ENCODE measurements at regions not wholly inside any gene's neighbourhood (a gene's known extent, or its start where the extent isn't known, plus 50 kb on each side); places are given as distances from the start of the nearest gene placed in this dataset.

- no peaks in the 10 kb centered on the region for H3F3A ChIP-seq (replicated peaks; ENCODE audit: insufficient read depth)
- H3K9me3 ChIP-seq, result no peaks in the 10 kb centered on the region
- H3K36me3 ChIP-seq (replicated peaks in 1 of 2; ENCODE audit: control insufficient read depth in 1 of 2, insufficient read depth in 2 of 2, low read length in 1 of 2), result no peaks in the 10 kb centered on the region
- H3K27ac ChIP-seq (ENCODE audit: low read depth in 2 of 2, low read length in 1 of 2), result no peak overlapping the region
- TF ChIP-seq PBX3 (IDR thresholded peaks at IDR 0.05), result no peak
- no peaks in the 10 kb centered on the region for H3K79me2 ChIP-seq (ENCODE audit: insufficient read depth)
- H3K4me2 ChIP-seq, result no peak overlapping the region
- H3K9me2 ChIP-seq, result no peaks in the 10 kb centered on the region
- no peaks in the 10 kb centered on the region for H3K27me3 ChIP-seq (ENCODE audit: insufficient read depth)
- ChIA-PET POLR2A (no interaction called here), CTCF (no interaction called here)
- no peak overlapping the region for H2AFZ ChIP-seq (ENCODE audit: low read depth)
- no peak overlapping the region for H3K4me3 ChIP-seq (ENCODE audit: low read depth in 2 of 2, low read length in 1 of 2)
- no peak overlapping the region for H3K9ac ChIP-seq
- DNase-seq, result no peak
- WGBS (ENCODE audit: low lambda C conversion rate), result 9% methylated on average over 5 of the region's 5 CpGs
- no peaks in the 10 kb centered on the region for H4K20me1 ChIP-seq (ENCODE audit: insufficient read depth)
- no peaks in the 10 kb centered on the region for H3K4me1 ChIP-seq (ENCODE audit: control insufficient read depth in 1 of 2, insufficient read depth in 2 of 2, low read depth in 1 of 2, low read length in 1 of 2)
Observed at GRCh38 chr18:1840878-1841277, 730.4 kb downstream of the METTL4 start.

- Histone ChIP-seq H3K4me2 (no peak overlapping the region), H3K27ac (ENCODE audit: low read depth in 2 of 2, low read length in 1 of 2) (no peak overlapping the region), H3K9me2 (no peaks in the 10 kb centered on the region), H3K79me2 (ENCODE audit: insufficient read depth) (no peaks in the 10 kb centered on the region), H2AFZ (ENCODE audit: low read depth) (no peak overlapping the region), H3K9me3 (no peaks in the 10 kb centered on the region), H3K36me3 (replicated peaks in 1 of 2; ENCODE audit: control insufficient read depth in 1 of 2, insufficient read depth in 2 of 2, low read length in 1 of 2) (no peaks in the 10 kb centered on the region), H3K27me3 (ENCODE audit: insufficient read depth) (no peaks in the 10 kb centered on the region), H3K9ac (no peak overlapping the region), H3K4me1 (ENCODE audit: control insufficient read depth in 1 of 2, insufficient read depth in 2 of 2, low read depth in 1 of 2, low read length in 1 of 2) (no peaks in the 10 kb centered on the region), H3K4me3 (ENCODE audit: low read depth in 2 of 2, low read length in 1 of 2) (no peak overlapping the region), H3F3A (replicated peaks; ENCODE audit: insufficient read depth) (no peaks in the 10 kb centered on the region), H4K20me1 (ENCODE audit: insufficient read depth) (no peaks in the 10 kb centered on the region)
- ChIA-PET CTCF (no interaction called here), POLR2A (no interaction called here)
- TF ChIP-seq MAX (IDR thresholded peaks at IDR 0.05; ENCODE audit: low read depth) (no peak), NRF1 (IDR thresholded peaks at IDR 0.05; ENCODE audit: low read depth, low read length) (no peak), NFIC (IDR thresholded peaks at IDR 0.05; ENCODE audit: borderline replicate concordance) (no peak), FOXJ3 (CRISPR knock-in tag; IDR thresholded peaks at IDR 0.05) (no peak), TAF1 (IDR thresholded peaks at IDR 0.05; ENCODE audit: borderline replicate concordance, low read depth, low read length) (no peak), JUND (IDR thresholded peaks at IDR 0.05) (no peak), MEF2A (IDR thresholded peaks at IDR 0.05; ENCODE audit: borderline replicate concordance, low read depth) (no peak), EP300 (IDR thresholded peaks at IDR 0.05; ENCODE audit: borderline replicate concordance in 1 of 2, low read depth in 1 of 2, low read length in 1 of 2) (no peak), SMC3 (IDR thresholded peaks at IDR 0.05; ENCODE audit: low read depth, low read length) (no peak), RCOR1 (IDR thresholded peaks at IDR 0.05; ENCODE audit: low read length) (no peak), POLR2AphosphoS5 (IDR thresholded peaks at IDR 0.05; ENCODE audit: low read depth, low read length) (no peak), MXI1 (IDR thresholded peaks at IDR 0.05; ENCODE audit: low read depth, low read length) (no peak), TEAD4 (IDR thresholded peaks at IDR 0.05; ENCODE audit: borderline replicate concordance, insufficient read depth) (no peak), USF2 (IDR thresholded peaks at IDR 0.05; ENCODE audit: borderline replicate concordance, low read depth, low read length) (no peak), RXRA (IDR thresholded peaks at IDR 0.05; ENCODE audit: borderline replicate concordance, low read depth) (no peak)
- TF ChIP-seq, protein P1, sequence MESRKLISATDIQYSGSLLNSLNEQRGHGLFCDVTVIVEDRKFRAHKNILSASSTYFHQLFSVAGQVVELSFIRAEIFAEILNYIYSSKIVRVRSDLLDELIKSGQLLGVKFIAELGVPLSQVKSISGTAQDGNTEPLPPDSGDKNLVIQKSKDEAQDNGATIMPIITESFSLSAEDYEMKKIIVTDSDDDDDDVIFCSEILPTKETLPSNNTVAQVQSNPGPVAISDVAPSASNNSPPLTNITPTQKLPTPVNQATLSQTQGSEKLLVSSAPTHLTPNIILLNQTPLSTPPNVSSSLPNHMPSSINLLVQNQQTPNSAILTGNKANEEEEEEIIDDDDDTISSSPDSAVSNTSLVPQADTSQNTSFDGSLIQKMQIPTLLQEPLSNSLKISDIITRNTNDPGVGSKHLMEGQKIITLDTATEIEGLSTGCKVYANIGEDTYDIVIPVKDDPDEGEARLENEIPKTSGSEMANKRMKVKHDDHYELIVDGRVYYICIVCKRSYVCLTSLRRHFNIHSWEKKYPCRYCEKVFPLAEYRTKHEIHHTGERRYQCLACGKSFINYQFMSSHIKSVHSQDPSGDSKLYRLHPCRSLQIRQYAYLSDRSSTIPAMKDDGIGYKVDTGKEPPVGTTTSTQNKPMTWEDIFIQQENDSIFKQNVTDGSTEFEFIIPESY (IDR thresholded peaks at IDR 0.05; ENCODE audit: borderline replicate concordance, low read depth), result no peak
- WGBS (ENCODE audit: low lambda C conversion rate), result 1% methylated on average over 3 of the region's 3 CpGs
- DNase-seq, result no peak
Observed at GRCh38 chr18:1846640-1847039, 724.7 kb downstream of the METTL4 start.

All from SK-N-SH (cell line).